ENCODE measurements at regions not wholly inside any gene's neighbourhood (a gene's known extent, or its start where the extent isn't known, plus 50 kb on each side); places are given as distances from the start of the nearest gene placed in this dataset.

DNA sequence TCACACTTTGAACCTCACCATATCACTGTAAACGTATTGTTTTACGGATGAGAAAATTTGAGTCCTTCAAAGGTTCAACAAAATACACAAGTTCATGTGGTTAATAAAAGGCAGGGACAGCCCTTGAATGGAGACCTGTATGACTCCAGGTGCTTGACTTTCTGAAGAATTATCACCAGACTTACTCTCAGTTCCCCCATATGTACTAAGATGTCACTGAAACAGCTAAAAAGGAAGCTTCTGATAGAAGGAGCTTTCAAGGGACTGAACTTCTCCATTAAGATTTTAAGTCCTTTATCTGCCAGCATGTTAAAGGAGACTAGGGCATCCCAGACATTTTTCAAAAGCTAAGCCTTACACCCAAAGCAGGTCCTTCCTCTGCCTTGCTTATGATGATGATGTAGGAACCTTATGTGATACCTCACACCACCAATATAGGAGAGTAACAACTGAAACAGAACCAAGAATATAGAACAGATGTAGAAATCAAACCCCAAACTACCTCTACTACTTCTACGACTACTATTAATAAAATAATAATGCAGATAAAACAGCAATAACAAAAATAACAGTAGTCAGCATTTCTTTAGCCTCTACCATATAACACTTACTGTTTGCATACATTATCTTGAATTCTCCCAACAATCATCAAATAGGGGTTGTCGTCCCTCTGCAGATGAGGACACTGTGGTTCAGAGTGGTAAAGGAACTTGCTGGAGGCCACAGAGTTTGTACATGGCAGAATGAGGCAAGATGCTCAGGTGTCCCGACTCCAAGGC is 273.9 kb downstream of the ELAVL2 start:
- TF ChIP-seq, protein P1, sequence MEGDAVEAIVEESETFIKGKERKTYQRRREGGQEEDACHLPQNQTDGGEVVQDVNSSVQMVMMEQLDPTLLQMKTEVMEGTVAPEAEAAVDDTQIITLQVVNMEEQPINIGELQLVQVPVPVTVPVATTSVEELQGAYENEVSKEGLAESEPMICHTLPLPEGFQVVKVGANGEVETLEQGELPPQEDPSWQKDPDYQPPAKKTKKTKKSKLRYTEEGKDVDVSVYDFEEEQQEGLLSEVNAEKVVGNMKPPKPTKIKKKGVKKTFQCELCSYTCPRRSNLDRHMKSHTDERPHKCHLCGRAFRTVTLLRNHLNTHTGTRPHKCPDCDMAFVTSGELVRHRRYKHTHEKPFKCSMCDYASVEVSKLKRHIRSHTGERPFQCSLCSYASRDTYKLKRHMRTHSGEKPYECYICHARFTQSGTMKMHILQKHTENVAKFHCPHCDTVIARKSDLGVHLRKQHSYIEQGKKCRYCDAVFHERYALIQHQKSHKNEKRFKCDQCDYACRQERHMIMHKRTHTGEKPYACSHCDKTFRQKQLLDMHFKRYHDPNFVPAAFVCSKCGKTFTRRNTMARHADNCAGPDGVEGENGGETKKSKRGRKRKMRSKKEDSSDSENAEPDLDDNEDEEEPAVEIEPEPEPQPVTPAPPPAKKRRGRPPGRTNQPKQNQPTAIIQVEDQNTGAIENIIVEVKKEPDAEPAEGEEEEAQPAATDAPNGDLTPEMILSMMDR (IDR thresholded peaks at IDR 0.05; ENCODE audit: insufficient read depth, low read depth, low read length, missing control alignments): no peak
- DNase-seq (ENCODE audit: low read depth): no peak
- no peak overlapping the region for H3K4me3 ChIP-seq (ENCODE audit: low read length)

DNA sequence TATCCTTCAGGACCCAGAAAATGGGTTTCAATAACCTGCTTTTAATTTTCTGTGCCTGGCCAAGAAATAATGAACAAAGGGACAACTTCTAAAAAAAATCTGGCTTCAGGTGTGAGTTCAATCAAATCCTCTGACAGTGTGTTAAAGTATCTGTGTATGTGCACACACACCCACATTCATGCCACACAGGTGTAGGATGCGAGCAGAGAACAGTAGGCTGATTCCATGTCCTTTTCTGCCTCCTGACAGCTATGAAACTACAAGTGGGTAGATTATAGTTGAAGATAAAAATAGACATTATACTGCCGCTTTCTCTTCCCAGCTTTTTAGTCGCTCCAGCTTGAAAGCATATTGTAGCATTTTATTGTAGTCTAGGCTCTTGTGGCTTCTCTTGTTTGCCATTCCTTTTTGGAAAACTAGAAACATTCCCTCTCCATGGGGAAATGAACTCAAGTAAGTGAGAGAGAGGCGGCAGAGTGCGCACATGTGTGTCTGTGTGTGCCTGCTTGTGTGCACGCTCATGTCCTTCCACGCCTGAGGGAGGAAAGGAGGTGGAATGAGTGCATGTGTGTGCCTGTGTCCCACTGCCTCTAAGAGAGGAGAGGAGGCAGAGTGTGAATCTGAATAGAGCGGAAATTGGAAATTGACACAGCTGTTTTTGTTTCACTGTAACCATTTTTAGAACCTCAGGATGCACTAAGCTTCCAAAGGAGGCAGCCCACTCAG is 273.0 kb downstream of the ELAVL2 start:
- no peak for DNase-seq (ENCODE audit: low read depth)
- TF ChIP-seq, protein P1 (IDR thresholded peaks at IDR 0.05; ENCODE audit: insufficient read depth, low read depth, low read length, missing control alignments): no peak
- H3K4me3 ChIP-seq (ENCODE audit: low read length): no peak overlapping the region

DNA sequence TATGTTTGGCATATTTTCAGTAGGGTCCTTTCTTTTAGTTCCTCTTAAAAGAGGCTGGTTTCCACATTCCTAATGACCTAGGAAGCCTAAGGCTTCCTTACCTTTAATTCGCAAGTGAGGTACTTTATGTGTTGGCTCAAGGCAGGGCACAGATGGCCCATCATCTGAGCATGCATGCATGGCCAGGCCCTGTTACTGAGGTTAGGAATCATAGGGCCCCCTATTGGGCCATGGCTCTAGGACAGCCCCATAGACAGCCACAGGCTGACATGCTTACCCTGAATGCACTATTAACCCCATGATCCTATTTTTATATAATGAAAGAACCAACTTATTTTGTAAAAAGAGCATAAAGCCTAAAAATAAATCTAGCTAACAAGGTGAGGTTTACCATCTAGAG is 271.4 kb downstream of the ELAVL2 start:
- no peak for DNase-seq (ENCODE audit: low read depth)
- TF ChIP-seq, protein P1 (IDR thresholded peaks at IDR 0.05; ENCODE audit: insufficient read depth, low read depth, low read length, missing control alignments): no peak
- H3K4me3 ChIP-seq (ENCODE audit: low read length): no peak overlapping the region

DNA sequence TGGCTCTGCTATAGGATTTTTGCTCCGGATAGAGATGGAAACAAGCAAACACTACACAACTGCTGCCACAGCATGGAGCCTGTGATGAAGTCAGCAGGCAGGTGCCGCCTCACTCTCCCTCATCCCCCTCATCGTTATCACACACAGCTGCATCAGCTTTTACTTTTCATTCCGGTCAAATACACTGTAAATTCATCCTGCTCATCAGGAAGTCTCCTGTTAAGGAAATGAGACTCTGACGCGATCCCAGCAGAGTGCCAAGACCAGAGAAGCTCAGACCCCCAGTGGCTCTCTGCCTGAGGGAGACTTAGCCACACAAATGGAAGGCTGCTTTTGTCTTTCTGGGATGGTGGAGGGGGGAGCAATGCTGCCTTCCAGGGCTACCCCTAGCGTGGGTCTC is 270.2 kb downstream of the ELAVL2 start:
- no peak for DNase-seq (ENCODE audit: low read depth)
- TF ChIP-seq, protein P1 (IDR thresholded peaks at IDR 0.05; ENCODE audit: insufficient read depth, low read depth, low read length, missing control alignments): no peak
- no peak overlapping the region for H3K4me3 ChIP-seq (ENCODE audit: low read length)

DNA sequence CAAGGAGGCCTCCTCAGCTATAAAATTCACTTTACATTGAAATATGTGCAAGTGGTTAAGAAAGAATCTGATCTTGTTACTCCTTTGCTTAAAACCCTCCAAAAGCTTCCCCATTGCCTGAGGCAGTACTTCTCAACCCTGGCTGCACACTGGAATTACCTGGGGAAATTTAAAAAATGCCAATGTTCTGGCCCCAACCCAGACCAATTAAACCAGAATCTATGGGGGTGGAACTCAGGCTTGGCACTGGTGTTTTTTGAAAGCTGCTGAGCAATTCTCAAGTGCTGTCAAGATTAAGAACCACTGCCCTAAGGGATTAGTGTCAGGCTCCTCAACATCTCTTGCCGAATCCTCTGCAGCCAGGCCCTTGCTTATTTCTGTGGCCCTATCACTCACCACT is 269.6 kb downstream of the ELAVL2 start:
- no peak overlapping the region for H3K4me3 ChIP-seq (ENCODE audit: low read length)
- DNase-seq (ENCODE audit: low read depth): no peak
- TF ChIP-seq, protein P1 (IDR thresholded peaks at IDR 0.05; ENCODE audit: insufficient read depth, low read depth, low read length, missing control alignments): no peak

DNA sequence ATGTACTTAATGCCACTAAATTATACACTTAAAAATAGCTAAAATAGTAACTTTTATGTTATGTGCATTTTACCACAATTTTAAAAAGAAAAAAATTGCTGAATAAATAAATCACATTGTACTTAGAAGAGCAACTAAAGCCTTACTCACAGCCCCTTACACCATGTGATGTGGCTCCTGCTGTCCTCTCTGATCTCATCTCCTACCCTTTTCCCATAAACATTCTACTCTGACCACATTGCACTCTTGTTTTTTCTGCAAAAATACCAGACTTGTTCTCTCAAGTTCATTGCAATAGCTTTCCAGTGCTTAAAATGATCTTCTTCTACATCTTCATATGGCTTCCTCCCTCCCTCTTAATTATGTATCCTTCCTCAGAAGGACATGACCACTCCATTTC is 268.4 kb downstream of the ELAVL2 start:
- TF ChIP-seq, protein P1 (IDR thresholded peaks at IDR 0.05; ENCODE audit: insufficient read depth, low read depth, low read length, missing control alignments): no peak
- no peak overlapping the region for H3K4me3 ChIP-seq (ENCODE audit: low read length)
- no peak for DNase-seq (ENCODE audit: low read depth)
